ENCODE measurements at regions not wholly inside any gene's neighbourhood (a gene's known extent, or its start where the extent isn't known, plus 50 kb on each side); places are given as distances from the start of the nearest gene placed in this dataset.

DNA sequence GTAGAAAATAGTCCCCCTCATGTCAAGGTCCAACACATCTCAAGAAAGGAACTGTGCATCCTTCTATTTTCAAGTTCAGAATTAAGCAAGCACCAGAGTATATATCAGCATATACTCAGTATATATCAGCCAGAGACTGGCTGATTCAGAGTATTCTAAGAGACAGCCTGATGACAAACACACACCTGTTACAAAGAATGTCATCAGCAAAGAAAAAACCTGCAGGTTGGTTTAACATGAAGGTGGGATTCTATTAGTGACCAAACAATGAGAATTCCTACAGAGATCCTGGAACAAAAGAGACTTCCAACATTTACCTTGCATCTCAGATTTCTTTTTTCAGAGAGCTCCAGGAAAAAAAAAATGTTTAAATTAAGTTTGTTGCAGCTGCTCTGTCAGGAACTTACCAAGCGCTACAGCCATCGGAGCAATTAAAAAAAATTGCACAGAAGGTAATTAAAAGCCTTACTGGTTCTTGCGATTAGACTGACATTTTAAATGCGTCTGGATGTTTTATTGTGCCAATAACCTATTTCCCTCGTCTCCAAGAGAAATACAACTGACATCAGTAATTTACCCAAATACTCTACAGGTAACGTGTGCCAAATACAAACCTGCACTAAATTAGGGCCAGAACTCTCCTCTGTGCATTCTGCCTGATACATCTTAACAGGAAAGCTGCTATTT, 218.1 kb downstream of the HNMT start:
- no peak overlapping the region for H3K4me3 ChIP-seq (ENCODE audit: low read depth, low read length)
- TF ChIP-seq, protein P1, sequence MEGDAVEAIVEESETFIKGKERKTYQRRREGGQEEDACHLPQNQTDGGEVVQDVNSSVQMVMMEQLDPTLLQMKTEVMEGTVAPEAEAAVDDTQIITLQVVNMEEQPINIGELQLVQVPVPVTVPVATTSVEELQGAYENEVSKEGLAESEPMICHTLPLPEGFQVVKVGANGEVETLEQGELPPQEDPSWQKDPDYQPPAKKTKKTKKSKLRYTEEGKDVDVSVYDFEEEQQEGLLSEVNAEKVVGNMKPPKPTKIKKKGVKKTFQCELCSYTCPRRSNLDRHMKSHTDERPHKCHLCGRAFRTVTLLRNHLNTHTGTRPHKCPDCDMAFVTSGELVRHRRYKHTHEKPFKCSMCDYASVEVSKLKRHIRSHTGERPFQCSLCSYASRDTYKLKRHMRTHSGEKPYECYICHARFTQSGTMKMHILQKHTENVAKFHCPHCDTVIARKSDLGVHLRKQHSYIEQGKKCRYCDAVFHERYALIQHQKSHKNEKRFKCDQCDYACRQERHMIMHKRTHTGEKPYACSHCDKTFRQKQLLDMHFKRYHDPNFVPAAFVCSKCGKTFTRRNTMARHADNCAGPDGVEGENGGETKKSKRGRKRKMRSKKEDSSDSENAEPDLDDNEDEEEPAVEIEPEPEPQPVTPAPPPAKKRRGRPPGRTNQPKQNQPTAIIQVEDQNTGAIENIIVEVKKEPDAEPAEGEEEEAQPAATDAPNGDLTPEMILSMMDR (IDR thresholded peaks at IDR 0.05; ENCODE audit: low read depth, low read length, missing control alignments) = no peak
- in situ Hi-C loops (cut with HindIII; ENCODE audit: low sequenced_read_pairs) = no loop called here
- DNase-seq (ENCODE audit: low read depth) = no peak

GRCh38 chr2:138182937-138183312, 218.7 kb downstream of the HNMT start:
- TF ChIP-seq, protein P1 (IDR thresholded peaks at IDR 0.05; ENCODE audit: low read depth, low read length, missing control alignments) = no peak
- in situ Hi-C loops (cut with HindIII; ENCODE audit: low sequenced_read_pairs) = no loop called here
- DNase-seq (ENCODE audit: low read depth) = no peak
- no peak overlapping the region for H3K4me3 ChIP-seq (ENCODE audit: low read depth, low read length)

DNA sequence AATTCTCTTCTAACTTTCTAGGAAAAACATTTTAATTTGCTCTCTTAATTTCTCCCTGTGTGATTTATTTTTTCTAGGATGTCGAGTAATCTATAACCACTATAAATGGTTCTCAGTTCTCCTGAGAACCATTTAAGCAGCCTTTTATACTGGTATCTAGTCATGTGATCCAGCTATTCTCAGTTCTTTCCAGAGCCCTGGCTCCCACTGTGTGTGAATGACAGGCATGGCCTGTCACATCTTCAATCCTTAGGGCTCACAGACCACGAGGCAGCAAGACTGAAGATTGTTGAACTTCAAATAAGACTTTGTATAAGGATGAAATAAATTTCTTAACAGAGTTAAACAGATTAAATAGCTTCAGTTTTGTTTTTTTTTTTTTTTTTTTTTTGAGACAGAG, 219.4 kb downstream of the HNMT start:
- in situ Hi-C loops (cut with HindIII; ENCODE audit: low sequenced_read_pairs) = no loop called here
- H3K4me3 ChIP-seq (ENCODE audit: low read depth, low read length) = no peak overlapping the region
- no peak for DNase-seq (ENCODE audit: low read depth)
- TF ChIP-seq, protein P1 (IDR thresholded peaks at IDR 0.05; ENCODE audit: low read depth, low read length, missing control alignments) = no peak

DNA sequence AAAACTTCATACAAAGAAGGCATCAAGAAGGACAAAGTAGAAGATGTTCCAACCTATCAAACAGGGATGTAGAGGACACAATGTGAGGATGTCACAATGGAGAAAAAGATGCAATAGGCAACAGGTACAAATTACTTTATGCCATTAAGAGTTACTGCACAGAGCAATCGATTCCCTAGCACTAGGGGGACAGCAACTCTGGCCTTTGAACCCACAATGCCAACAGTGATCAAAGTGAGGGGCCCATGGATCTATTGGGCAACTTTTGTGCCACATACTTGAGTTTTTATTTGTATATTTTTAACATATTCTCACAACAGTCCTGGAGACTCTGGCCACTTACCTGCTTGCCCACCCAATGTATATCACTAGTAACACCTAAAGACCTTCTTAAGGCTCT, 220.2 kb downstream of the HNMT start:
- H3K4me3 ChIP-seq (ENCODE audit: low read depth, low read length) = no peak overlapping the region
- TF ChIP-seq, protein P1 (IDR thresholded peaks at IDR 0.05; ENCODE audit: low read depth, low read length, missing control alignments) = no peak
- in situ Hi-C loops (cut with HindIII; ENCODE audit: low sequenced_read_pairs) = no loop called here
- no peak for DNase-seq (ENCODE audit: low read depth)

GRCh38 chr2:138185827-138186226, 221.6 kb downstream of the HNMT start:
- TF ChIP-seq, protein P1 (IDR thresholded peaks at IDR 0.05; ENCODE audit: low read depth, low read length, missing control alignments) = no peak
- in situ Hi-C loops (cut with HindIII; ENCODE audit: low sequenced_read_pairs) = no loop called here
- DNase-seq (ENCODE audit: low read depth) = no peak

DNA sequence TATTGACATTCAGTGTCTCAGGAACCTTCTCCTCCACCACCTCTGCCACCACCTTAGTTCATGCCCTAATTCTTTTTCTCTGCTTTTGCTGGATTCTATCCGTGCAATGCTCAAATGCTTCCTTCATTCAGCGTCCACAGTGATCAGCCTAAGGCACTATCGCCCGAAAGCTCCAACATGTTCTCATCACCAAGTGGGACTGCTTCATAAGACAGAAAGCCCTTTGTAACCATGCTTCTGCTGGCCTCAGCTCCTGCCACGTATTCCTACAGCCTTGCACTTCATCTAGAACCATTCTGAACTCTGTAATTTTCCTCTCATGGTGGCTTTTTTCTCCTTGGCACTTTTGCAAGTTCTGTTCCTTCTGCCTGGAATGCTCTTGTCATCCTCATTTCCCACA, 222.9 kb downstream of the HNMT start:
- no peak overlapping the region for H3K4me3 ChIP-seq (ENCODE audit: low read depth, low read length)
- TF ChIP-seq, protein P1 (IDR thresholded peaks at IDR 0.05; ENCODE audit: low read depth, low read length, missing control alignments) = no peak
- in situ Hi-C loops (cut with HindIII; ENCODE audit: low sequenced_read_pairs) = no loop called here
- DNase-seq (ENCODE audit: low read depth) = no peak

More at GRCh38 chr2:138185827-138186226, 221.6 kb downstream of the HNMT start:
- no peak overlapping the region for H3K4me3 ChIP-seq (ENCODE audit: low read depth, low read length)

Data from astrocyte of the cerebellum (primary cell).